ENCODE measurements at regions not wholly inside any gene's neighbourhood (a gene's known extent, or its start where the extent isn't known, plus 50 kb on each side); places are given as distances from the start of the nearest gene placed in this dataset.
"Not testable (repeated sequence)": the region's sequence is repeated elsewhere in the genome, so short reads cannot be mapped to it uniquely, and the experiment has no call there.

DNA sequence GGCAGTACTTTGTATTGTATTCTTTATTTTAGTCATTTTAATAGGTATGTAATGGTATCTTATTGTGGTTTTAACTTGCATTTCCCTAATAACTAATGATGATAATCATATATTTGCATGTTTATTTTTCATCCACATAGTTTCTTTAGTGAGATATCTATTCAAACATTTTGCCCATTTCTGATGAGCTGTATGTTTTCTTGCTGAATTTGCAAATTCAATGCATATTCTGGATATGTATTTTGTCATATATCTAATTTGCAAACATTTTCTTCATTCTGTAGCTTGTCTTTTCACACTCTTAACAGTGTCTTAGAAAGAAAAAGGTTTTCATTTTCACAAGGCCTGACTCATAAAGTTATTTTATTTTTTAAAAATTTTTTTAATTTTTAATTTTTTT, 372.1 kb downstream of the ZNF674 start:
- peaks cover 3% of the 10 kb centered on the region for H3K27me3 ChIP-seq (ENCODE audit: insufficient read depth, poor library complexity, severe bottlenecking)
- no peak for TF ChIP-seq SPI1 (IDR thresholded peaks at IDR 0.05; ENCODE audit: borderline replicate concordance, low read depth)
- TF ChIP-seq, protein P1, sequence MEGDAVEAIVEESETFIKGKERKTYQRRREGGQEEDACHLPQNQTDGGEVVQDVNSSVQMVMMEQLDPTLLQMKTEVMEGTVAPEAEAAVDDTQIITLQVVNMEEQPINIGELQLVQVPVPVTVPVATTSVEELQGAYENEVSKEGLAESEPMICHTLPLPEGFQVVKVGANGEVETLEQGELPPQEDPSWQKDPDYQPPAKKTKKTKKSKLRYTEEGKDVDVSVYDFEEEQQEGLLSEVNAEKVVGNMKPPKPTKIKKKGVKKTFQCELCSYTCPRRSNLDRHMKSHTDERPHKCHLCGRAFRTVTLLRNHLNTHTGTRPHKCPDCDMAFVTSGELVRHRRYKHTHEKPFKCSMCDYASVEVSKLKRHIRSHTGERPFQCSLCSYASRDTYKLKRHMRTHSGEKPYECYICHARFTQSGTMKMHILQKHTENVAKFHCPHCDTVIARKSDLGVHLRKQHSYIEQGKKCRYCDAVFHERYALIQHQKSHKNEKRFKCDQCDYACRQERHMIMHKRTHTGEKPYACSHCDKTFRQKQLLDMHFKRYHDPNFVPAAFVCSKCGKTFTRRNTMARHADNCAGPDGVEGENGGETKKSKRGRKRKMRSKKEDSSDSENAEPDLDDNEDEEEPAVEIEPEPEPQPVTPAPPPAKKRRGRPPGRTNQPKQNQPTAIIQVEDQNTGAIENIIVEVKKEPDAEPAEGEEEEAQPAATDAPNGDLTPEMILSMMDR (IDR thresholded peaks at IDR 0.05; ENCODE audit: insufficient read depth, low read length) = no peak
- TF ChIP-seq, protein P2, sequence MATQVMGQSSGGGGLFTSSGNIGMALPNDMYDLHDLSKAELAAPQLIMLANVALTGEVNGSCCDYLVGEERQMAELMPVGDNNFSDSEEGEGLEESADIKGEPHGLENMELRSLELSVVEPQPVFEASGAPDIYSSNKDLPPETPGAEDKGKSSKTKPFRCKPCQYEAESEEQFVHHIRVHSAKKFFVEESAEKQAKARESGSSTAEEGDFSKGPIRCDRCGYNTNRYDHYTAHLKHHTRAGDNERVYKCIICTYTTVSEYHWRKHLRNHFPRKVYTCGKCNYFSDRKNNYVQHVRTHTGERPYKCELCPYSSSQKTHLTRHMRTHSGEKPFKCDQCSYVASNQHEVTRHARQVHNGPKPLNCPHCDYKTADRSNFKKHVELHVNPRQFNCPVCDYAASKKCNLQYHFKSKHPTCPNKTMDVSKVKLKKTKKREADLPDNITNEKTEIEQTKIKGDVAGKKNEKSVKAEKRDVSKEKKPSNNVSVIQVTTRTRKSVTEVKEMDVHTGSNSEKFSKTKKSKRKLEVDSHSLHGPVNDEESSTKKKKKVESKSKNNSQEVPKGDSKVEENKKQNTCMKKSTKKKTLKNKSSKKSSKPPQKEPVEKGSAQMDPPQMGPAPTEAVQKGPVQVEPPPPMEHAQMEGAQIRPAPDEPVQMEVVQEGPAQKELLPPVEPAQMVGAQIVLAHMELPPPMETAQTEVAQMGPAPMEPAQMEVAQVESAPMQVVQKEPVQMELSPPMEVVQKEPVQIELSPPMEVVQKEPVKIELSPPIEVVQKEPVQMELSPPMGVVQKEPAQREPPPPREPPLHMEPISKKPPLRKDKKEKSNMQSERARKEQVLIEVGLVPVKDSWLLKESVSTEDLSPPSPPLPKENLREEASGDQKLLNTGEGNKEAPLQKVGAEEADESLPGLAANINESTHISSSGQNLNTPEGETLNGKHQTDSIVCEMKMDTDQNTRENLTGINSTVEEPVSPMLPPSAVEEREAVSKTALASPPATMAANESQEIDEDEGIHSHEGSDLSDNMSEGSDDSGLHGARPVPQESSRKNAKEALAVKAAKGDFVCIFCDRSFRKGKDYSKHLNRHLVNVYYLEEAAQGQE (IDR thresholded peaks at IDR 0.05; ENCODE audit: insufficient replicate concordance, low read depth) = no peak
- TF ChIP-seq GABPA (IDR thresholded peaks at IDR 0.05; ENCODE audit: low read depth) = no peak
- no peak for TF ChIP-seq POLR2AphosphoS5 (IDR thresholded peaks at IDR 0.05; ENCODE audit: low read depth)
- no peak for DNase-seq (ENCODE audit: low read depth in 1 of 2, low spot score in 1 of 2)
- no peak overlapping the region for H3K4me3 ChIP-seq (replicated peaks; ENCODE audit: insufficient read depth, low read length)
- no peak overlapping the region for H3K27ac ChIP-seq (replicated peaks)

GRCh38 chrX:46171457-46171856, 373.8 kb downstream of the ZNF674 start:
- not testable (repeated sequence) for DNase-seq (ENCODE audit: low read depth in 1 of 2, low spot score in 1 of 2); H3K27me3 ChIP-seq (ENCODE audit: insufficient read depth, poor library complexity, severe bottlenecking); H3K27ac ChIP-seq (replicated peaks); H3K4me3 ChIP-seq (replicated peaks; ENCODE audit: insufficient read depth, low read length)

DNA sequence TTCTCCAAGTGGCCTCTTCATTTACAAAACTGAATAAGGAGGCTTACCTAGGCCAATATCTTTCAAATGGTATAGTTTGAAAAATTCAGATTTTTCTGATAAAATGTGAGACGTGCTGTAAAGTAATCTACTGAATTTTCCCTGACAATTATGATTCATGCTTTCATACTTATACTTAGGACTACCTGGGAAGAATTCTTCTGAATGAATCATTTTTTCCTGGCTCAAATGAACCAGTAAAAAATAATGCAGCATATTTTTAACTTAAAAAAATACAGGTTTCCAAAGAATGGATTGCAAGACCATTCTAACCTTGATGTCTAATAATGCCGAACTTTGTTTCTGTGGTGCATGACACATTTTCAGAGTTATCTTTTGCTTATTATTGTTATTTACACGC, 375.4 kb downstream of the ZNF674 start:
- TF ChIP-seq, protein P2 (IDR thresholded peaks at IDR 0.05; ENCODE audit: insufficient replicate concordance, low read depth) = no peak
- TF ChIP-seq, protein P1 (IDR thresholded peaks at IDR 0.05; ENCODE audit: insufficient read depth, low read length) = no peak
- TF ChIP-seq SPI1 (IDR thresholded peaks at IDR 0.05; ENCODE audit: borderline replicate concordance, low read depth) (no peak), POLR2AphosphoS5 (IDR thresholded peaks at IDR 0.05; ENCODE audit: low read depth) (no peak), GABPA (IDR thresholded peaks at IDR 0.05; ENCODE audit: low read depth) (no peak)
- H3K27ac ChIP-seq (replicated peaks) = no peak overlapping the region
- DNase-seq (ENCODE audit: low read depth in 1 of 2, low spot score in 1 of 2) = no peak

GRCh38 chrX:46168254-46168653, 377.0 kb downstream of the ZNF674 start:
- no peak for DNase-seq (ENCODE audit: low read depth in 1 of 2, low spot score in 1 of 2)
- no peak overlapping the region for H3K27ac ChIP-seq (replicated peaks)
- TF ChIP-seq POLR2AphosphoS5 (IDR thresholded peaks at IDR 0.05; ENCODE audit: low read depth) (no peak), GABPA (IDR thresholded peaks at IDR 0.05; ENCODE audit: low read depth) (no peak), SPI1 (IDR thresholded peaks at IDR 0.05; ENCODE audit: borderline replicate concordance, low read depth) (no peak)
- no peak overlapping the region for H3K4me3 ChIP-seq (replicated peaks; ENCODE audit: insufficient read depth, low read length)
- H3K27me3 ChIP-seq (ENCODE audit: insufficient read depth, poor library complexity, severe bottlenecking) = no peaks in the 10 kb centered on the region

More for the DNA sequence above, 375.4 kb downstream of the ZNF674 start:
- Histone ChIP-seq H3K27me3 (ENCODE audit: insufficient read depth, poor library complexity, severe bottlenecking) (peaks cover 3% of the 10 kb centered on the region), H3K4me3 (replicated peaks; ENCODE audit: insufficient read depth, low read length) (no peak overlapping the region)

- Histone ChIP-seq H3K27me3 (ENCODE audit: insufficient read depth, poor library complexity, severe bottlenecking) (no peaks in the 10 kb centered on the region), H3K27ac (replicated peaks) (no peak overlapping the region), H3K4me3 (replicated peaks; ENCODE audit: insufficient read depth, low read length) (no peak overlapping the region)
- no peak for DNase-seq (ENCODE audit: low read depth in 1 of 2, low spot score in 1 of 2)
- TF ChIP-seq, protein P1 (IDR thresholded peaks at IDR 0.05; ENCODE audit: insufficient read depth, low read length) = no peak
- TF ChIP-seq, protein P2 (IDR thresholded peaks at IDR 0.05; ENCODE audit: insufficient replicate concordance, low read depth) = no peak
- TF ChIP-seq POLR2AphosphoS5 (IDR thresholded peaks at IDR 0.05; ENCODE audit: low read depth) = no peak
- TF ChIP-seq SPI1 (IDR thresholded peaks at IDR 0.05; ENCODE audit: borderline replicate concordance, low read depth) = no peak
These were observed 379.4 kb downstream of the ZNF674 start for GRCh38 chrX:46165866-46166265.
